H1 (cell line): ENCODE measurements at regions not wholly inside any gene's neighbourhood (a gene's known extent, or its start where the extent isn't known, plus 50 kb on each side); places are given as distances from the start of the nearest gene placed in this dataset.

Source experiments
- RBBP5 ChIP-seq: IDR thresholded peaks from 2 replicates; pipeline ENCODE4 v1.7.1; 2012; ENCODE audit warnings: low read depth, mild to moderate bottlenecking, inconsistent platforms, low read length, moderate library complexity, borderline replicate concordance

GRCh38 chr4:100898844-100899243 lies 381.0 kb upstream of the EMCN start (continued):
- TF ChIP-seq RBBP5 = no peak
- TF ChIP-seq, all 59 proteins: peak for 0
